ENCODE measurements at regions not wholly inside any gene's neighbourhood (a gene's known extent, or its start where the extent isn't known, plus 50 kb on each side); places are given as distances from the start of the nearest gene placed in this dataset.

DNA sequence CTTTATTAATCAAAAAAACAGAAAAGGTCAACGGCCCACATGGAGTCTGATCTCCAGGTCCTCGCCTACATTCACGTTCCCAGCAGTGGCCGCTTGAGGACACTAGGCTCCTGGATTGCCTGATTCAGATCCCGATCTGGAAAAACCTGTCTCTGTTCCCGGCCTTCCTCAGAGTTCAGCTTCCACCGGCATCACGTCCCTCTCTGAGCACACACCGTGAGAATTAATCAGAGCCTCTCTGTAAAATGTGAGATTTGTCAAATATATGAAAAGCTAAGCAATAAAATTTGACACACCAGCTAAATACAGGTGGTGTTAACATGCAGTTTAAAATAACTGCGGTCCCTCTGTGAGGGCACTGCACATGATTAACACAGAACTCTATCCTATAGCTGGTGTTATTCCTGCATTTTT is 122.8 kb upstream of the COL21A1 start (continued):
- no peak for TF ChIP-seq ZNF703 (CRISPR knock-in tag; IDR thresholded peaks at IDR 0.05; ENCODE audit: borderline replicate concordance)
- no peak for TF ChIP-seq ZNF441 (CRISPR knock-in tag; IDR thresholded peaks at IDR 0.05; ENCODE audit: borderline replicate concordance)
- no peak for TF ChIP-seq ESRRA (CRISPR knock-in tag; IDR thresholded peaks at IDR 0.05; ENCODE audit: low read depth)
- TF ChIP-seq ZNF138 (CRISPR knock-in tag; IDR thresholded peaks at IDR 0.05; ENCODE audit: low read depth): no peak
- no peak for TF ChIP-seq SOX13 (IDR thresholded peaks at IDR 0.05)
- TF ChIP-seq SOX13 (CRISPR knock-in tag; conservative IDR thresholded peaks at IDR 0.05 in 1 of 2, IDR thresholded peaks at IDR 0.05 in 1 of 2): peak in 1 of 2 experiments; percentile 53; a peak in 2 of 4 replicates
- peak; percentile 58 for TF ChIP-seq HNF4A (CRISPR knock-in tag; IDR thresholded peaks at IDR 0.05)
- TF ChIP-seq ZBTB42 (CRISPR knock-in tag; IDR thresholded peaks at IDR 0.05): no peak
- TF ChIP-seq ZNF451 (CRISPR knock-in tag; IDR thresholded peaks at IDR 0.05): no peak
- TF ChIP-seq ZBTB20 (CRISPR knock-in tag; IDR thresholded peaks at IDR 0.05; ENCODE audit: borderline replicate concordance, low read depth): 0 out of 2 replicates have a peak, but pooled peaks have one; percentile 42
- TF ChIP-seq IKZF1 (IDR thresholded peaks at IDR 0.05): no peak

DNA sequence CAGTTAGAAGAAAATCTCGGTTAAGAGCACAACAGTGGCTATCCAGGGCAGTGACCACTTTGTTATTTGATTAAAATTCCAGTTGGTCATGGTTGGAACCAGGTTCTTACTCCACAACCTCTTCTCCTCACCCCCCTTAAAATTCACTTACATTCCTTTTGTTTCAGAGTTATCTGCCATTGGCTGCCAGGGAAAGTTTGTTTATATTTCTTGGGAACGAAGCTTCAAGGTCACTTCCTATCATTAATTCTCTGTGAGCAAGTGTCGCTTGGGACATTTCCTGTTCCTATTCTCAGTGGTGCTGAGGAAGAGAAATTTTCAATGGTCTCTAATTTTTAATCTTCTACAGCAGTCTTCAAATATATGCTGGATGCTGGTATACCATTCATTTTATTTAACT is 121.1 kb upstream of the COL21A1 start:
- no peaks in the 10 kb centered on the region for H3K36me3 ChIP-seq (replicated peaks in 1 of 2; ENCODE audit: control insufficient read depth in 1 of 2, insufficient read depth in 2 of 2, low read length in 2 of 2)
- H3K4me3 ChIP-seq (replicated peaks in 1 of 3; ENCODE audit: insufficient read depth in 1 of 3, low read depth in 2 of 3, low read length in 3 of 3): no peak overlapping the region
- H3K9ac ChIP-seq (ENCODE audit: insufficient read depth, low read depth, low read length): no peak overlapping the region
- ChIA-PET CTCF (ENCODE audit: low intra/inter-chr PET ratio, low total read pairs) (no interaction called here), POLR2A (interaction anchor here (1.0 to 1.2 kb wide), 2 partner anchors 30 to 174 kb away, joined by 4 to 6 read pairs; no protein-coding TSS in a partner anchor)
- intact Hi-C loops (cut with micrococcal nuclease; ENCODE audit: unreplicated experiment): loop anchor here (10.0 kb wide), 1 partner anchor 376 kb away; no protein-coding TSS in a partner anchor
- peaks cover 76% of the 10 kb centered on the region for H3K4me1 ChIP-seq (ENCODE audit: insufficient read depth, low read length)
- no peak overlapping the region for H2AFZ ChIP-seq (ENCODE audit: low read length)
- in situ Hi-C loops (cut with HindIII; ENCODE audit: extremely low pct_ligation_motif_present, low pct_unique_long_range_greater_than_20kb): loop anchor here (10.0 kb wide), 1 partner anchor 206 kb away; no protein-coding TSS in a partner anchor
- WGBS (ENCODE audit: low lambda C conversion rate): 51% methylated on average over 3 of the region's 3 CpGs
- no peak overlapping the region for H3K27ac ChIP-seq (ENCODE audit: extremely low read length, insufficient read depth, low read length)
- BruUV-seq (replicated peaks): no TSS peak
- no peak for TF ChIP-seq NFKB2 (CRISPR knock-in tag; IDR thresholded peaks at IDR 0.05; ENCODE audit: borderline replicate concordance)
- no peak for TF ChIP-seq SOX13 (IDR thresholded peaks at IDR 0.05)
- 0 out of 4 replicates have a peak, but pooled peaks of 1 of the 2 experiments have one; percentile 14 for TF ChIP-seq SOX13 (CRISPR knock-in tag; conservative IDR thresholded peaks at IDR 0.05 in 1 of 2, IDR thresholded peaks at IDR 0.05 in 1 of 2)
- no peak for TF ChIP-seq SIN3A (IDR thresholded peaks at IDR 0.05; ENCODE audit: borderline replicate concordance, low read depth, low read length)
- H3K79me2 ChIP-seq (ENCODE audit: insufficient read depth, low read length): no peaks in the 10 kb centered on the region
- H3K4me2 ChIP-seq (ENCODE audit: low read depth, low read length): no peak overlapping the region
- peak; percentile 34 for DNase-seq (ENCODE audit: low spot score)
- H3K27me3 ChIP-seq (ENCODE audit: control insufficient read depth in 1 of 2, insufficient read depth in 2 of 2, low read length in 2 of 2): no peaks in the 10 kb centered on the region
- no peak for ATAC-seq
- no peaks in the 10 kb centered on the region for H3K9me3 ChIP-seq (ENCODE audit: low read length)
- no peak for FAIRE-seq
- no peaks in the 10 kb centered on the region for H4K20me1 ChIP-seq (ENCODE audit: insufficient read depth, low read length)

Measured in HepG2 (cell line).